H1 (cell line): ENCODE measurements at regions not wholly inside any gene's neighbourhood (a gene's known extent, or its start where the extent isn't known, plus 50 kb on each side); places are given as distances from the start of the nearest gene placed in this dataset.

Source experiments
- CTCF ChIA-PET: fragments of 300-600 bp; sonication (Branson Sonifier 250); formaldehyde crosslinking; loops from one replicate; lab custom pipeline; 2021; ENCODE audit not compliant: partially characterized antibody; lab: Charles Lee
- POLR2A ChIA-PET: fragments of 300-600 bp; sonication (Branson Sonifier 250); formaldehyde crosslinking; loops from one replicate; lab custom pipeline; 2021; ENCODE audit warnings: inconsistent platforms; ENCODE audit not compliant: partially characterized antibody; lab: Charles Lee
- DNase-seq, 2 experiments: peaks; one replicate each; pipeline versions ENCODE4 v3.0.0 to v3.0.0-alpha.2; 2010 to 2022; ENCODE audit warnings: low spot score in 2 of 2, low read depth in 1 of 2, mixed read lengths in 1 of 2
- FAIRE-seq: peaks from 2 replicates; lab custom pipeline; 2011; peaks lifted over from hg19 to GRCh38; lab: Jason Lieb, UNC
- H2AFZ ChIP-seq: 2 replicates; pipeline ENCODE4 v1.8.1; 2012; ENCODE audit warnings: low read length, inconsistent platforms
- H2AK5ac ChIP-seq: 2 replicates; pipeline ENCODE4 v1.6.1; 2013; ENCODE audit warnings: low read depth, low read length
- H2BK120ac ChIP-seq: replicated peaks from 2 replicates; pipeline ENCODE3; 2013; ENCODE audit warnings: low read depth, low read length, inconsistent platforms
- H2BK12ac ChIP-seq: 2 replicates; pipeline ENCODE4 v1.6.1; 2013; ENCODE audit warnings: low read depth, low read length
- H2BK15ac ChIP-seq: 2 replicates; pipeline ENCODE4 v1.6.1; 2013; ENCODE audit warnings: low read length
- H2BK20ac ChIP-seq: 2 replicates; pipeline ENCODE4 v1.6.1; 2013; ENCODE audit warnings: low read length
- H2BK5ac ChIP-seq: 2 replicates; pipeline ENCODE4 v1.6.1; 2013; ENCODE audit warnings: low read depth, low read length
- H3K14ac ChIP-seq: 2 replicates; pipeline ENCODE4 v1.6.1; 2013; ENCODE audit warnings: inconsistent platforms; ENCODE audit not compliant: insufficient read length
- H3K18ac ChIP-seq: 2 replicates; pipeline ENCODE4 v1.6.1; 2013; ENCODE audit warnings: low read length; ENCODE audit errors: extremely low read depth
- H3K23ac ChIP-seq: 2 replicates; pipeline ENCODE4 v1.6.1; 2013; ENCODE audit warnings: inconsistent platforms; ENCODE audit not compliant: insufficient read length
- H3K23me2 ChIP-seq: 2 replicates; pipeline ENCODE4 v1.6.1; 2013; ENCODE audit warnings: low read depth, low read length
- H3K27ac ChIP-seq: 2 replicates; pipeline ENCODE4 v1.6.1; 2011; ENCODE audit warnings: low read depth, low read length, inconsistent platforms
- H3K27me3 ChIP-seq, 4 experiments: replicated peaks in 1 of 4; 1 replicate in 1 of 4; 2 replicates in 3 of 4; pipeline versions ENCODE4 v1.6.1 to v1.8.1; 2011 to 2013; ENCODE audit warnings: low read length in 3 of 4, mild to moderate bottlenecking in 3 of 4, inconsistent platforms in 2 of 4, mixed read lengths in 2 of 4, moderate library complexity in 1 of 4; ENCODE audit not compliant: control insufficient read depth in 3 of 4, insufficient read depth in 3 of 4; ENCODE audit errors: extremely low read depth in 1 of 4
- H3K36me3 ChIP-seq, 4 experiments: 2 replicates each; pipeline versions ENCODE4 v1.6.1 to v1.8.1; 2011 to 2013; ENCODE audit warnings: mild to moderate bottlenecking in 4 of 4, low read length in 3 of 4, moderate library complexity in 2 of 4, control low read depth in 1 of 4, inconsistent platforms in 1 of 4; ENCODE audit not compliant: insufficient read depth in 4 of 4, control insufficient read depth in 2 of 4
- H3K4ac ChIP-seq: replicated peaks from 2 replicates; pipeline ENCODE3; 2013; ENCODE audit warnings: low read length, low read depth, mixed read lengths, inconsistent platforms; ENCODE audit not compliant: insufficient read length
- H3K4me1 ChIP-seq, 4 experiments: replicated peaks in 1 of 4; 1 replicate in 1 of 4; 2 replicates in 3 of 4; pipeline versions ENCODE4 v1.6.1 to v1.8.1; 2011 to 2013; ENCODE audit warnings: low read length in 3 of 4, inconsistent platforms in 2 of 4, mixed read lengths in 1 of 4; ENCODE audit not compliant: insufficient read depth in 4 of 4, control insufficient read depth in 3 of 4
- H3K4me2 ChIP-seq, 2 experiments: 2 replicates each; pipeline versions ENCODE4 v1.6.1 to v1.8.1; 2011 to 2013; ENCODE audit warnings: low read depth in 2 of 2, low read length in 2 of 2, control low read depth in 1 of 2, inconsistent platforms in 1 of 2, mild to moderate bottlenecking in 1 of 2; ENCODE audit not compliant: insufficient read depth in 1 of 2
- H3K4me3 ChIP-seq, 4 experiments: fragments of 200-600, 300-600 bp in 1 of 4; sonication (generic), shearing (Covaris generic), sonication (Bioruptor Twin) in 1 of 4; 2 replicates each; pipeline versions ENCODE4 v1.5.1 to v1.8.1; 2011 to 2016; ENCODE audit warnings: low read length in 4 of 4, low read depth in 3 of 4, control low read depth in 2 of 4, inconsistent platforms in 2 of 4, mild to moderate bottlenecking in 2 of 4, mixed read lengths in 1 of 4, moderate library complexity in 1 of 4; ENCODE audit not compliant: insufficient read depth in 2 of 4; ENCODE audit errors: extremely low read depth in 1 of 4
- H3K56ac ChIP-seq: replicated peaks from 2 replicates; pipeline ENCODE3; 2013; ENCODE audit warnings: low read depth, mild to moderate bottlenecking, mixed read lengths, low read length, inconsistent platforms; ENCODE audit not compliant: insufficient read length
- H3K79me1 ChIP-seq: 2 replicates; pipeline ENCODE4 v1.6.1; 2013; ENCODE audit warnings: low read depth, low read length, control low read depth
- H3K79me2 ChIP-seq, 2 experiments: 2 replicates each; pipeline versions ENCODE4 v1.6.1 to v1.8.1; 2012 to 2013; ENCODE audit warnings: low read length in 2 of 2, mild to moderate bottlenecking in 2 of 2, inconsistent platforms in 1 of 2; ENCODE audit not compliant: insufficient read depth in 2 of 2, control insufficient read depth in 1 of 2
- H3K9ac ChIP-seq, 4 experiments: replicated peaks in 1 of 4; 1 replicate in 1 of 4; 2 replicates in 3 of 4; pipeline versions ENCODE4 v1.6.1 to v1.8.1; 2011 to 2013; ENCODE audit warnings: low read depth in 3 of 4, low read length in 3 of 4, control low read depth in 2 of 4, mild to moderate bottlenecking in 2 of 4, moderate library complexity in 2 of 4, inconsistent platforms in 1 of 4; ENCODE audit errors: extremely low read depth in 1 of 4
- H3K9me3 ChIP-seq, 2 experiments: 2 replicates each; pipeline versions ENCODE4 v1.6.1 to v1.8.1; 2012 to 2013; ENCODE audit warnings: mild to moderate bottlenecking in 2 of 2, moderate library complexity in 2 of 2, control low read depth in 1 of 2, inconsistent platforms in 1 of 2, low read depth in 1 of 2, low read length in 1 of 2, mixed read lengths in 1 of 2; ENCODE audit not compliant: insufficient read depth in 2 of 2
- H4K20me1 ChIP-seq, 2 experiments: replicated peaks in 1 of 2; 2 replicates each; pipeline versions ENCODE3 to v1.8.1; 2011 to 2013; ENCODE audit warnings: inconsistent platforms in 2 of 2, low read length in 2 of 2, mild to moderate bottlenecking in 1 of 2; ENCODE audit not compliant: insufficient read depth in 2 of 2, control insufficient read depth in 1 of 2
- H4K5ac ChIP-seq: 2 replicates; pipeline ENCODE4 v1.6.1; 2013; ENCODE audit warnings: low read length, low read depth, mixed read lengths, inconsistent platforms; ENCODE audit not compliant: insufficient read length
- H4K8ac ChIP-seq: 2 replicates; pipeline ENCODE4 v1.8.0; 2013; ENCODE audit warnings: mild to moderate bottlenecking, moderate library complexity, low read length, inconsistent platforms; ENCODE audit not compliant: insufficient read depth; ENCODE audit errors: extremely low read depth
- H4K91ac ChIP-seq: replicated peaks from 2 replicates; pipeline ENCODE3; 2013; ENCODE audit warnings: low read length, mixed read lengths, inconsistent platforms; ENCODE audit not compliant: insufficient read length
- BACH1 ChIP-seq: IDR thresholded peaks from 2 replicates; pipeline ENCODE4 v1.6.1; 2012; ENCODE audit warnings: low read length, improper control_type of control experiment
- BRCA1 ChIP-seq: IDR thresholded peaks from 2 replicates; pipeline ENCODE4 v1.6.1; 2012; ENCODE audit warnings: low read depth, low read length, improper control_type of control experiment
- GABPA ChIP-seq: IDR thresholded peaks from 2 replicates; pipeline ENCODE4 v1.6.1; 2011; ENCODE audit warnings: mild to moderate bottlenecking, low read length, moderate library complexity, borderline replicate concordance; ENCODE audit not compliant: insufficient read depth
- NANOG ChIP-seq: IDR thresholded peaks from 2 replicates; pipeline ENCODE4 v1.6.1; 2011; ENCODE audit warnings: low read length, low read depth, mild to moderate bottlenecking, inconsistent platforms; ENCODE audit not compliant: insufficient read depth, poor library complexity, severe bottlenecking
- RAD21 ChIP-seq, 2 experiments: IDR thresholded peaks in 1 of 2; conservative IDR thresholded peaks in 1 of 2; 2 replicates each; pipeline ENCODE4 v1.6.1; 2011; ENCODE audit warnings: low read depth in 2 of 2, low read length in 2 of 2, improper control_type of control experiment in 1 of 2, inconsistent platforms in 1 of 2, mild to moderate bottlenecking in 1 of 2, moderate library complexity in 1 of 2
- RBBP5 ChIP-seq: IDR thresholded peaks from 2 replicates; pipeline ENCODE4 v1.7.1; 2012; ENCODE audit warnings: low read depth, mild to moderate bottlenecking, inconsistent platforms, low read length, moderate library complexity, borderline replicate concordance
- RFX5 ChIP-seq: IDR thresholded peaks from 2 replicates; pipeline ENCODE4 v1.6.1; 2011; ENCODE audit warnings: low read depth, low read length, improper control_type of control experiment, borderline replicate concordance
- SIN3A ChIP-seq, 2 experiments: IDR thresholded peaks in 1 of 2; conservative IDR thresholded peaks in 1 of 2; 2 replicates each; pipeline ENCODE4 v1.6.1; 2011 to 2012; ENCODE audit warnings: low read length in 2 of 2, improper control_type of control experiment in 1 of 2, low read depth in 1 of 2, mild to moderate bottlenecking in 1 of 2
- SP2 ChIP-seq: IDR thresholded peaks from 2 replicates; pipeline ENCODE4 v1.6.1; 2012; ENCODE audit warnings: mild to moderate bottlenecking, low read length, inconsistent platforms
- WGBS, 2 experiments: shearing (Covaris generic) in 1 of 2; methylation state at CpG; one replicate each; pipeline versions ENCODE4 v1.1.6 to v1.1.7; 2013 to 2015; ENCODE audit warnings: low lambda C conversion rate in 2 of 2, mixed read lengths in 2 of 2, inconsistent platforms in 1 of 2, low coverage in 1 of 2, missing lambda C conversion rate in 1 of 2; ENCODE audit not compliant: insufficient replicate concordance in 2 of 2, insufficient coverage in 1 of 2, insufficient read length in 1 of 2; ENCODE audit errors: extremely low coverage in 1 of 2, missing lambda C conversion rate in 1 of 2; 5-methylcytosine and 5-hydroxymethylcytosine counted together
- TF ChIP-seq, protein P1 (sequence below): IDR thresholded peaks from 2 replicates; pipeline ENCODE4 v1.6.1; 2012; ENCODE audit warnings: inconsistent platforms

GRCh38 chr11:70886676-70887541, 365.5 kb downstream of the SHANK2 start:
- Histone ChIP-seq H3K56ac (no peak overlapping the region), H2BK15ac (no peak overlapping the region), H3K14ac (no peak overlapping the region), H2BK120ac (no peak overlapping the region), H3K79me1 (no peaks in the 10 kb centered on the region; the same call in 1 of the 2 replicates), H3K79me2 (no peaks in the 10 kb centered on the region; a peak in 1 of 4 replicates), H3K4me2 (no peak overlapping the region), H2BK12ac (no peak overlapping the region), H2AK5ac (no peak overlapping the region), H3K18ac (no peak overlapping the region), H4K20me1 (peaks cover 4 to 7% of the 10 kb centered on the region in 2 experiments), H2BK20ac (no peak overlapping the region), H4K5ac (no peak overlapping the region), H3K4me1 (peaks cover 0 to 6% (median 2%) of the 10 kb centered on the region in 4 experiments; a peak in 3 of 7 replicates), H3K36me3 (peaks cover 0 to 3% (median 0%) of the 10 kb centered on the region in 4 experiments; a peak in 2 of 8 replicates), H3K4ac (no peak overlapping the region), H3K27ac (no peak overlapping the region), H3K9ac (no peak overlapping the region), H3K23ac (no peak overlapping the region), H4K8ac (no peak overlapping the region), H2BK5ac (no peak overlapping the region), H3K4me3 (no peak overlapping the region), H3K27me3 (no peaks in the 10 kb centered on the region), H4K91ac (no peak overlapping the region), H3K9me3 (no peaks in the 10 kb centered on the region; a peak in 1 of 4 replicates), H3K23me2 (no peaks in the 10 kb centered on the region), H2AFZ (no peak overlapping the region)
- no peak for DNase-seq
- POLR2A ChIA-PET: no interaction called here
- WGBS, 2 experiments: 86% methylated on average over 21 of the region's 21 CpGs; no CpG with 5 or more reads in 1 of the 2 experiments
- CTCF ChIA-PET: interaction anchor here (0.8 to 1.6 kb wide), 6 partner anchors 10 to 200 kb away, joined by 3 to 5 read pairs (median 4); no protein-coding TSS in a partner anchor
- TF ChIP-seq RBBP5 (no peak), SP2 (no peak), SIN3A (conservative IDR thresholded peaks at IDR 0.05 in 1 of 2, IDR thresholded peaks at IDR 0.05 in 1 of 2; ENCODE audit: low read depth in 1 of 2, low read length in 2 of 2) (no peak), RAD21 (IDR thresholded peaks at IDR 0.05 in 1 of 2, conservative IDR thresholded peaks at IDR 0.05 in 1 of 2; ENCODE audit: low read depth in 2 of 2, low read length in 2 of 2) (no peak), GABPA (no peak), BRCA1 (no peak), BACH1 (no peak), RFX5 (no peak), NANOG (no peak)
- TF ChIP-seq, protein P1, sequence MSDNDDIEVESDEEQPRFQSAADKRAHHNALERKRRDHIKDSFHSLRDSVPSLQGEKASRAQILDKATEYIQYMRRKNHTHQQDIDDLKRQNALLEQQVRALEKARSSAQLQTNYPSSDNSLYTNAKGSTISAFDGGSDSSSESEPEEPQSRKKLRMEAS: no peak
- FAIRE-seq: no peak
